GM23248 (cell line): ENCODE measurements at regions not wholly inside any gene's neighbourhood (a gene's known extent, or its start where the extent isn't known, plus 50 kb on each side); places are given as distances from the start of the nearest gene placed in this dataset.

ENCODE experiments used
- EZH2 ChIP-seq: fragments of 200-600 bp; sonication (generic); IDR thresholded peaks from 2 replicates; pipeline ENCODE4 v1.6.1; 2018; ENCODE audit warnings: antibody characterized with exemption, mild to moderate bottlenecking; ENCODE audit not compliant: insufficient read depth, poor library complexity, severe bottlenecking
- EZH2phosphoT487 ChIP-seq: fragments of 200-600 bp; sonication (generic); IDR thresholded peaks from 2 replicates; pipeline ENCODE4 v1.6.1; 2018; ENCODE audit warnings: antibody characterized with exemption, moderate library complexity, mild to moderate bottlenecking, low read depth; ENCODE audit not compliant: insufficient read depth

- TF ChIP-seq EZH2phosphoT487 = no peak
- TF ChIP-seq EZH2 = no peak
Observed at GRCh38 chr1:4140821-4141220, 240.7 kb upstream of the C1orf174 start.
